SKM-1 treated with dmso at 0.1 percent for 144 hours (cell line): ENCODE measurements at regions not wholly inside any gene's neighbourhood (a gene's known extent, or its start where the extent isn't known, plus 50 kb on each side); places are given as distances from the start of the nearest gene placed in this dataset.
A peak's percentile ranks its signal among the peaks of the same experiment; 100 is the strongest.
"Not testable (repeated sequence)": the region's sequence is repeated elsewhere in the genome, so short reads cannot be mapped to it uniquely, and the experiment has no call there.

ENCODE experiments used
- DNase-seq: peaks from one replicate; lab custom pipeline; 2025; ENCODE audit not compliant: unreplicated experiment; lab: John Stamatoyannopoulos, UW

DNA sequence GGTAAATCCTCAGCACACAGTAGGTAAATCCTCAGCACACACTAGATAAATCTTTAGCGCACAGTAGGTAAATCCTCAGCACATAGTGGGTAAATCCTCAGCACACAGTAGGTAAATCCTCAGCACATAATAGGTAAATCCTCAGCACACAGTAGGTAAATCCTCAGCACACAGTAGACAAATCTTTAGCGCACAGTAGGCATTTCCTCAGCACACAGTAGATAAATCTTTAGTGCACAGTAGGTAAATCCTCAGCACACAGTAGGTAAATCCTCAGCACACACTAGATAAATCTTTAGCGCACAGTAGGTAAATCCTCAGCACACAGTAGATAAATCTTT is 102.0 kb downstream of the MICALL2 start:
- not testable (repeated sequence) for DNase-seq

GRCh38 chr7:1357601-1358271 is 101.5 kb downstream of the MICALL2 start:
- no peak for DNase-seq

GRCh38 chr7:1358376-1359050 is 100.8 kb downstream of the MICALL2 start:
- DNase-seq, result no peak

DNA sequence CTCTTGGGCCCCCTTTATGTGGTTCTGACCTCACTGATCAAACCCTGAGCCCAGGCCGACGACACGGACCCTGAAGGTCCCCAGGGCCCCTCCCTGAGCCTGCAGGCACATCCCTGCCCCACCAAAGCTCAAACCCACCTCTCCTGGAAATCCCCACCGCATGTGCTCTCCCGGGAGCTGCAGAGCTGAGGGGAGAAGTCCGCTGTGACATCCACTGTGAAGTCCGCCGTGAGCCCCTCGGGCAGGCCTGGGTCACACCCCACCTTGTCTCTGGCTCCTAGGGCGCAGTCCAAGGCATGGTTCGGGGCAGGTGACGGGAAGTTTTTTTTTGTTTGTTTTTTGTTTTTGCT is 100.2 kb downstream of the MICALL2 start:
- DNase-seq, result no peak

DNA sequence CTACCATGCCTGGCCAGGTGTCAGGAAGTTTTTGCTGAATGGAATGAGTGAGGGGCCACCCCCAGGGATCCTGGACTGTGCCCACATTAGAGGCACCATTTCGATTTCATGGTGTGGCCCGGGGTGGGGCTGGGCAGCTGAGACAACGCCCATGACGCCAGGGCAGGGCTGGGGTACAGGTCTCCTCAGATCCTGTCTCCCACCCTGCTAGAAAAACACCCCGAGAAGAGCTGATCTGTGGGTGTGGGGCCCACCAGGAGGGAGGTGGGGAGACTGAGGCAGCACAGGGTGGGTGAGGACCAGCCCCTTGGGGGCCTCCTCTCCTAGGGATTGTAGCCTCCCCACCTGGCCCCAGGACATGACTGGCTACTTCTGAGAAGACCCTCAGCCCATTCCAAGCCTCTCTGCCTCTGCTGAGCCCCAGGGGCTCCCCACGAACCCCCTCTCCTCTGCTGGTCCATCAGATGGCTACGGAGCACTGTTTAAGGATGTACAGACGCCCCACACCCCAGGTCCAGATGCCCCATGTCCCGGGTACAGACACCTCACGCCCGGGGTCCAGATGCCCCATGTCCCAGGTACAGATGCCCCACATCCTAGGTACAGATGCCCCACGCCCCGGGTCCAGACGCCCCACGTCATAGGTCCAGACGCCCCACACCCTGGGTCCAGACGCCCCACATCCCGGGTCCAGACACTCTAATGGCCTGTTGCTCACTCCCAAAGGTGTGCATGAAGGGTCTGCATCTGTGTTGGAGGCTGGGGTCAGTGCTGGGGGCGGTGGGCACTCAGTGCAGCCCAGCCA is 99.4 kb downstream of the MICALL2 start:
- DNase-seq, result no peak

DNA sequence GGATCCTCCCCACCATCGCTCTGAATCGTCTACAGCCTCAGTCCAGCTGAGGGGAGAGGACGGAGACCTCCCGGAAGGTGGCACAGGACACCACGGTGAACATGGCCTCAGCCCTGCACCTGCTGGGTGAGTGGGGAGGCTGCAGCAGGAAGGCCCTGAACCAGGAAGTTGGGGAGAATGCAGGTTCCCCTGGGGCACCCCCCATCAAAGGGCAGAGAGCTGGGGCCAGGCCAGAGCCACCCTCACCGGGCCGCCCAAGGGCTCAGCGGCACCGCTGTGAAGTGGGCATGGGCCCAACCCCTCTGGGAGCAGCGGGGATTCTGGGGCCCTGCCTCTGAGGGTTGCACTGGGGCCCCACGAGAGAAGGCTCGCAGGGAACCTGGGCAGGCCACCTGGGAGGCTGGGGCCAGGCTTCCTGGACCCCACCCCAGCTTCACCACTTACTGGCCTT is 98.7 kb downstream of the MICALL2 start:
- no peak for DNase-seq

GRCh38 chr7:1361016-1361755 is 98.1 kb downstream of the MICALL2 start:
- DNase-seq, result no peak

DNA sequence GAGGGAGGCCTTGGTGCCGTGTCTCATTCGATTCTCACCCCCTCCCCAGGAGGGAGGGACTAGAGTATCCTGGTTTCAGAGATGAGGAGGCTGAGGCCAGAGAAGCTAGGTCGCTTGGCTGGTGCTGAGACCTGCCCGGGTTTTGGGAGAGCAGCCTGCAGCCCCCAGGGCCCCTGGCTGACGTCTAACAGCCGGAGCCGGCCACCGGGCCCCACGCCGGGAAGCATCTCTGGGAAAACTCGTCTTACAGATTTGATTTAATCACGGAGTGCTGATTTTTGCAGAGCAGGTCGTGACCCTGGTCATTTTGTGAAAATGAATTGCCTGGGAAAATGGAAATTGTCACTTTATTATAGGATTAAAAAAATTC is 97.5 kb downstream of the MICALL2 start:
- DNase-seq, result no peak

DNA sequence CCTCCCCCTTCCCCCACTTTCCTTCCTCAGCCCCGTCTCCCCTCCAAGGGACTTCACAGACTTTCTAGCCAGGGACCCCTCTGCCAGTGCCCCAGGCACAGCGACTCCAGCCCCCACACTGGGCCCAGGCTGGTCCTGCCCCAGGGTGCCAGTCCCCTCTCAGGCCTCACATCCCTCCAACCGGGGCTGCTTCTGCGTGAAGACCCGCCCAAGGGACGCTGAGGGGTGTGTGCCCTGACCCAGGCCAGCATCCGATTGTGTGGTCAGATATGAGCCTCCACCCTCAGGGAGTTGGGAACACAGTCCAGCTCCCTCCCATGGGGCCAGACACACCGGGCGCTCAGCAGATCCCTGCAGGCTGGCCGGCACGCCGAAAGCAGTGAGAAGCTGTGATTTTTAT is 97.0 kb downstream of the MICALL2 start:
- no peak for DNase-seq

DNA sequence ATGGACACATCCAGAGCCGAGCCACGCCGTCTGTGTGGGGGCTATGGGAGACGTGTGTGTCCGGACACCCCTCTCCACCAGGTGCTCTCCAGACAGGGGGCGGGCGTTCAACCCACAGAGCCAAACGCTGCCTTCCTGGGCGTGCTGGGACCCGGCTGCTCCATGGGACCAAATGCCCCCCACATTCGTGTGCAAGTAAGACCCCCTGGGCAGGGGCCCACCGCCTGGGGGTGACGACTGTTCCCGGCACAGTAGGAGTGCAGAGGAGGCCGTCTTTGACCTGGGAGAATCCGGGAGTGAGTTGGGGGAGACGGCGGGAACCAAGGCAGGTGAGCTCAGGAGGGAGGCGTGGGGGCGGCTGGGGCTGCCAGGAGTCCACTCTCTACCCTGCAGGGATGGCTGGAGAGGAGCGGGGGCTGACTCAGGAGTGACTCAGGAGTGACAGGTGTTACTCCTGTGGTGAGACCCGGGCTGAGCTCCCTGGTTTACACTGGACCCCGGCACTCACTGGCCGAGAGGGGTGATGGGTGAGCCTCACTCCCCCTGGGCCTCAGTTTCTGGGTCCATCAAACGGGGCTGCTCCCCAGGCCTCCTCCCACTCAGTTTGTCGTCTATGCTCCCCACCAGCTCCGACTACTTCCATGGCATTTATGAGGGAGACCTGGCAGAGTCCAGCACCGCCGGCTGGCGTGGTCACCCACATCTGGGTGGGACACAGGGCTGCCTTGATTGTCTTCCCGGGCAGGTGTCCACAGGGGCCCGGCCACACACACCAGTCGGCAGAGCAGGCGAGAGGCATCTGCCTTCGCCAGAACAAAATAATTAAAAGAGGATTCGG is 95.0 kb downstream of the MICALL2 start:
- DNase-seq, result no peak

DNA sequence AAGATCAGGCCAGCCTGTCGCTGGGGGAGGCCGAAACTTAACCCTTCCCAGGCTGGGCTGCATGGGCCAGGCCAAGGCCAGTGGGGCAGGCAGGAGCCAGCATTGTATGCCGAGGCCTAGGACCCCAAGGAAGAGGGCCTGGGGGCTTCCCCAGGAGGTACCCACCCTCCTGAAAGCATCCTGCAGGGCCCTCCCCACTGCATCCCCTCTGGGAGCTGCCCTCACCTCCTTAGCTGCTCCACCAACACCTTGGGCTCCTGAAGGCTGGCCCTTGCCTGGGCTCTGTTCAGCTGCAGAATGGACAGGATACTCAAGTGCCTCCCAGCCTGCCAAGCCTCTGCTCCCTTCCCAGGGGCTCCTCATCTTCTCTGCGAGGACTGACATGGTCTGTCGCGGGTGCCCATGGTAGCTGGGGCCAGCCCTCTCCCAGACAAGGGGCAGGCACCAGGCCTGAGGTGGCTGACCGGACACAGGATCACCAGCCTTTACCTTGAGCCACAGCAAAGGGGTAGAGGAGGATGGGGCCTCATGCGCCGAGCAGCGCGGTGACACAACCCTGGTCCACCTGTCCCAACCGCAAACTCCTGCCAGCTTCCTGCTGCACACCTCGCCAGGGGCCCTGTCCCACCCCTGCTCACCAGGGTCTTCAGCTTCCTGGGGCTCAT is 94.2 kb downstream of the MICALL2 start:
- no peak for DNase-seq

GRCh38 chr7:1365846-1366245 is 93.4 kb downstream of the MICALL2 start:
- no peak for DNase-seq

DNA sequence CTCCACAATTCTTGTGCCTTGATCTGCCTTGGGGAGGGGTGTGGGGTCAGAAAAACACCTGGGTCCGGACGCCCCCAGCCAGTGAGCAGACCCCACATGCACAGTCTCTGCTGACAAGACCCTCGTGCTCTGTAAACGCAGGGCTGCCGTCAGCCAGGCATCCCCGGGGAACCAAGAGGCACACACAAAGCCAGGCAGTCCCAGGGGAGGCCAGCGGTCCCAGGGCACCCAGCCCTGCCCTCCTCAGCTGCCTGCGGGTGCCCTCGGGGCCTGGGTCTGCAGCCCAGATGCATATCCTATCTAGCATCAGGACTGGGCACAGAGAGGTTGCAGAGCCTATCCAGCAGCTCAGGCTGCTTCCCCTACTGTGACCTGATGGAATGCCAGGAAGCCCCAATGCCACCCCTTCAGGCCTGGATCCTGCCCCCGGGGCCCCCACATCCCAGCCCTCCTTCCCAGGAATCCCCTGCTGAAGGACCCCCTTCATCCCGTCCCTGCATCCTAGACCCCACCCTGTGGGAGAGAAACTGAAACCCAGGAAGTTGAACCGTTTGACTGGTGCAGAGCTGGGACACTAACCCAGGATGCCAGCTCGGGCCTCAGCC is 92.4 kb downstream of the MICALL2 start:
- DNase-seq, result no peak

DNA sequence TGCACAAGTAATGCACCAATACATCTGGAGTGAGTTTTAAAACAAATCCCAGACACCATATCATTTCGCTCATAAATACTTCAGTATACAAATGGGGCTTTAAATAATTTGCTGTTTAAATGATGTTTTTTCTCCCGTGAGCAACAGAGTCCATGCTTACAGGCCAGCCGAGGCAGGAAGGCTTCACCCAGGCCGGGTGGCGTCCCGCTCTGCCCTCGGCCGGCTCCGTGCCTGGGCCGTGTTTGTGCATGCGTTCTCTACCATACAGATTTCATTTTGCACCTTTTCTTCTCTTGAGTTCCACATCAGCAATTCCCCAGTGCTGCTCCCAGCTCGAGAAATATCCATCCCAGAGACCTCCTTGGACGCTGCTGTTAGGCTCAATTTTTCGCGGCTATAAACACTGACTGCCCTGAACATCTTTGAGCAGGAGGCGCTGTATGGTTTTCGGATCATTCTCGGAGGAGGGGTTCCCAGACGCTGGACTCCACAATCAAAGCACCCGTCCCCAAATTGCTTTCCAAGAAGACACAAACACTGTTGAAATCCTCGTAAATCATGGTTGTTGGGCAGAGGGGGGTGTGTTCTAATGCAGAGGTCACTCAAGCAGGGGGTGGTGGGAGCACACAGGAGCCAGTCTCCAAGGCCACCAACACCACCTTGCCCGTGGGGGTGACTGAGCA is 91.6 kb downstream of the MICALL2 start:
- DNase-seq, result no peak

- DNase-seq, result no peak
These were observed 91.0 kb downstream of the MICALL2 start for GRCh38 chr7:1368184-1368681.

DNA sequence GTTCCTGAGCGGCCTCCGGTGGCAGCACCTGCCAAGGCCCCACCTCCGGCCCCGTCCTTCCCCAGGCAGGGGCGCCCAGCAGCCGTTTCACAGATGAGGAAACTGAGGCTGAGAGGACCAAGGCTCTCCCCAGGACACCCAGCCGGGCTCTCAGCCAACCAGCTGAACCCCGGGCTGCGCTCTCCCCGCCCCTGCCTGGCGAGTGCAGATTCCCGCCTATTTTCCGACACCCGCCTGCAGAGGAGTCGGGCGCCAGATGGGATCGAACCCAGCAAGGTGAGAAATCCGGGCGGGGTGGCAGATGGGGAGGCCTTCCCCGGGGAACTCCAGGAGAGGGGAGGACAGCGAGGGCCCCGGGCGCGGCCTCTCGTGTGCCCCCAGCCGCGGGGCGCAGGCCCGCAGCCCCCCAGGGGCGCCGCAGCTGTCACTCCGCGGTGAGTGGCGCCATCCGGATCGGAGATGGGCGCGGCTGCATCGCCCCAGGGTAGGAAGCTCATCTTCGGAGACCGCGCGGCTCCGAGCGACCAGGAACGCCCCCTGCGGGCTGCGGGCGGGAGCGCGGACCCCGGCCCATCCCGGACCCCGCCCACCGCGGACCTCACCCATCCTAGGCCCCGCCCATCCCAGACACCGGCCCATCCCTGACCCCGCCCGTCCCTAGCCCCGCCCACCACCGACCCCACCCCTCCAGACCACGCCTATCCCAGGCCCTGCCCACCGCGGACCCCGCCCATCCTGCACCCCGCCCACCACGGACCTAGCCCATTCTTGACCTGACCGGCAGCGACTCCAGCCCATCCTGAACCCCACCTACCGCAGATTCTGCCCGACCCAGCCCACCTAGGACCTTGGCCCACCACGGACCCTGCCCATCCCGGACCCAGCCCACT is 90.3 kb downstream of the MICALL2 start:
- DNase-seq, result peak; percentile 2

DNA sequence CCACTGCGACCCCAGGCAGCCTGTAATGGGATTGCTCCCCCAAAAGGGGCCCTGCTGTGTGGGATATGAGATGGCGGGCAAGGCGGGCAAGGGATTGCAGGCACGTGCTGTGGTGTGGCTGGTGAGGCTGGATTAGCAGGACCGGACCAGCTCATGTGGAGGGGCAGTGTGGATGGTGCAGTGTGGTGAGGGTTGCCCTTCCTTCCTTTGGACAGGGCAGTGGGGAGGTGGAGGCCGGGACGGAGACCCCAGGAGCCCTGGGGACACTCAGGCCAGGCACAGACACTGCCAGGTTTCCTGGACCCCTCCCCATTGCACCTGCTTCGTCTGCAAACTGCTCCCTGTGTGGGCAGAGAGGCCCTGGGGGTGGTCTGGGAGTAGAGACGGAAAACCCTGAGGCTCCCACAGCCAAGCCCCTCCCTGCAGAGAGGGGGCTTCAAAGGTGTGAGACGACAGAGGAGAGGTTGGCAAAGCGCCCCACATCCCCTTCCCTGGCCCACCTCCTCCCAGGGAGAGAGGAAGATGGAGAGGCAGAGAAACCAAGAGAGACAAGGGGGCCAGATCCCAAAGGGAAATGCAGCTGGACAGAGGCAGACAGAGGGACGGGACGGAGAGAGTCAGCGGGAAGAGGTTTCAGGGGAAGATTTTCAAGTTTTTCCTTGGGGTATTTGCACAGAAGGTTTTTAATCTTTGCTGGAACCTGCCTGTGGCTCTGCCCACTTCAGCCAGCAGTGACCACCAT is 89.2 kb downstream of the MICALL2 start:
- DNase-seq, result no peak
